ENCODE measurements at regions not wholly inside any gene's neighbourhood (a gene's known extent, or its start where the extent isn't known, plus 50 kb on each side); places are given as distances from the start of the nearest gene placed in this dataset.

GRCh38 chr2:19786408-19787058 is 115.2 kb downstream of the TTC32 start:
- peaks cover 13% of the 10 kb centered on the region for H3K27me3 Mint-ChIP-seq (ENCODE audit: unreplicated experiment)
- no peaks in the 10 kb centered on the region for H3K36me3 Mint-ChIP-seq (ENCODE audit: low read depth, unreplicated experiment)
- no peaks in the 10 kb centered on the region for H3K9me3 Mint-ChIP-seq (ENCODE audit: unreplicated experiment)
- H3K27ac Mint-ChIP-seq (ENCODE audit: unreplicated experiment), result no peak overlapping the region
- TF ChIP-seq, protein P1, sequence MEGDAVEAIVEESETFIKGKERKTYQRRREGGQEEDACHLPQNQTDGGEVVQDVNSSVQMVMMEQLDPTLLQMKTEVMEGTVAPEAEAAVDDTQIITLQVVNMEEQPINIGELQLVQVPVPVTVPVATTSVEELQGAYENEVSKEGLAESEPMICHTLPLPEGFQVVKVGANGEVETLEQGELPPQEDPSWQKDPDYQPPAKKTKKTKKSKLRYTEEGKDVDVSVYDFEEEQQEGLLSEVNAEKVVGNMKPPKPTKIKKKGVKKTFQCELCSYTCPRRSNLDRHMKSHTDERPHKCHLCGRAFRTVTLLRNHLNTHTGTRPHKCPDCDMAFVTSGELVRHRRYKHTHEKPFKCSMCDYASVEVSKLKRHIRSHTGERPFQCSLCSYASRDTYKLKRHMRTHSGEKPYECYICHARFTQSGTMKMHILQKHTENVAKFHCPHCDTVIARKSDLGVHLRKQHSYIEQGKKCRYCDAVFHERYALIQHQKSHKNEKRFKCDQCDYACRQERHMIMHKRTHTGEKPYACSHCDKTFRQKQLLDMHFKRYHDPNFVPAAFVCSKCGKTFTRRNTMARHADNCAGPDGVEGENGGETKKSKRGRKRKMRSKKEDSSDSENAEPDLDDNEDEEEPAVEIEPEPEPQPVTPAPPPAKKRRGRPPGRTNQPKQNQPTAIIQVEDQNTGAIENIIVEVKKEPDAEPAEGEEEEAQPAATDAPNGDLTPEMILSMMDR (IDR thresholded peaks at IDR 0.05; ENCODE audit: unreplicated experiment), result no peak
- DNase-seq (ENCODE audit: low spot score), result no peak
- peaks cover 11% of the 10 kb centered on the region for H3K4me1 Mint-ChIP-seq (ENCODE audit: unreplicated experiment)
- H3K4me3 Mint-ChIP-seq (ENCODE audit: unreplicated experiment), result no peak overlapping the region

DNA sequence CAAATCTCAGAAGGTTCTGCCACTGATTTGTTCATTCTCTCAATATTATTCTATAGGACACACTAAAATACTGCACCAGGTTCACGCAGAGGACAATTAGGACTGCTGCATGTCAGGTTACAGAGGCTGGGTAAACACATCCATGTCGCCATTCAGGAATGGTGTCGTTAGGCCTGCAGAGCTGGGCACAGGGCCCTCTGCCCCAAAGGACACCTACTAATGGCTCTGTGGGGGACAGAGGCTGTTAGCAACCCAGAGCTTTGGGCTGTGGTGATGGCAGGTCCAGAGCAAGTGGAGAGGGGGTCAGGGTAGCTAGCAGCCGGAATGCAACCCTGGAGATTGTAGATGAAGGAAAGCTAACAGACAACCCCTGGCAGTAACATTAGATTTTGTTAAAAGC is 115.9 kb downstream of the TTC32 start:
- Mint-ChIP-seq H3K27me3 (ENCODE audit: unreplicated experiment) (peaks cover 13% of the 10 kb centered on the region), H3K36me3 (ENCODE audit: low read depth, unreplicated experiment) (no peaks in the 10 kb centered on the region), H3K4me3 (ENCODE audit: unreplicated experiment) (no peak overlapping the region), H3K9me3 (ENCODE audit: unreplicated experiment) (no peaks in the 10 kb centered on the region), H3K27ac (ENCODE audit: unreplicated experiment) (no peak overlapping the region), H3K4me1 (ENCODE audit: unreplicated experiment) (peaks cover 11% of the 10 kb centered on the region)
- no peak for DNase-seq (ENCODE audit: low spot score)
- TF ChIP-seq, protein P1 (IDR thresholded peaks at IDR 0.05; ENCODE audit: unreplicated experiment), result no peak

DNA sequence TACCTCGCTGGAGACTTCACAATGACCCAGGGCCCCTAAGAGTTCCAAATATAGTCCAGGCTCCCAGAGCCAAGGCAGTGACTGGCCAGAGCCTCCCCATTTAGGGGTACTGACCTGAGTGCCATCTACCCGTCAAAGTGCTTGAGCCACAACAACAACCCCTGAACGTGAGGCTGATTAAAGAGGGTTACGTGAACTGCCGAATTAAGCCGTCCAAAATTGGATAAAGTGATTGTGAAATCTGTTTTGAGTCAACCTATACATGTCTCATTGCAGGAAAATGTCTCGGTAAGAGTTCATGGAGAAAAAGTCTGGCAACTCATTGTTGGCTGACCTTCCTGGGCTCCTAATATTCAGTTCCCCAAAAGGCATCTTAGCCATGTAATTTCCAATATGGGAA is 116.3 kb downstream of the TTC32 start:
- Mint-ChIP-seq H3K9me3 (ENCODE audit: unreplicated experiment) (no peaks in the 10 kb centered on the region), H3K27ac (ENCODE audit: unreplicated experiment) (no peak overlapping the region)

DNA sequence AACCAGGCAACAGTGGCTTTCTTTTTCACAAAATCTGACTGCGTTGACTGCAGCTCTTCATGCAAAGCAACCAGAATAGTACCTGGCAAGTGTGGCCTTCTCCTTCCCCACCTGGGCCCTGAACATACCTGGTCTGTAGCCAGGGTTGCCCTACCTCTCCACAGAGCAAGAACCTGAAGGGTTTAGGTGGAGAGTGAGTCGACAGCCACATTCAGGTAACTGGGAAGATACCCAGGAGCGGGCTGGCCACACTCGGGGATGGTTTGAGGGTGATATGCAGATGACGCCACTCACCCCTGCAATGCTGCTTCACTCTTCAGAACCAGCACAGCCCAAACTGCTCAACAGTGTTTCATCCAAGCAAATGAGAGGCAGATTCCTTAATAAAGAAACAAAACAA is 117.3 kb downstream of the TTC32 start:
- Mint-ChIP-seq H3K27ac (ENCODE audit: unreplicated experiment) (no peak overlapping the region), H3K4me3 (ENCODE audit: unreplicated experiment) (no peak overlapping the region), H3K27me3 (ENCODE audit: unreplicated experiment) (peaks cover 9% of the 10 kb centered on the region), H3K4me1 (ENCODE audit: unreplicated experiment) (peaks cover 11% of the 10 kb centered on the region), H3K36me3 (ENCODE audit: low read depth, unreplicated experiment) (no peaks in the 10 kb centered on the region), H3K9me3 (ENCODE audit: unreplicated experiment) (no peaks in the 10 kb centered on the region)
- DNase-seq (ENCODE audit: low spot score), result no peak
- TF ChIP-seq, protein P1 (IDR thresholded peaks at IDR 0.05; ENCODE audit: unreplicated experiment), result no peak

More for the DNA sequence above, 116.3 kb downstream of the TTC32 start:
- TF ChIP-seq, protein P1 (IDR thresholded peaks at IDR 0.05; ENCODE audit: unreplicated experiment), result no peak
- Mint-ChIP-seq H3K27me3 (ENCODE audit: unreplicated experiment) (peaks cover 10% of the 10 kb centered on the region), H3K4me3 (ENCODE audit: unreplicated experiment) (no peak overlapping the region), H3K4me1 (ENCODE audit: unreplicated experiment) (peaks cover 11% of the 10 kb centered on the region), H3K36me3 (ENCODE audit: low read depth, unreplicated experiment) (no peaks in the 10 kb centered on the region)
- DNase-seq (ENCODE audit: low spot score), result no peak

DNA sequence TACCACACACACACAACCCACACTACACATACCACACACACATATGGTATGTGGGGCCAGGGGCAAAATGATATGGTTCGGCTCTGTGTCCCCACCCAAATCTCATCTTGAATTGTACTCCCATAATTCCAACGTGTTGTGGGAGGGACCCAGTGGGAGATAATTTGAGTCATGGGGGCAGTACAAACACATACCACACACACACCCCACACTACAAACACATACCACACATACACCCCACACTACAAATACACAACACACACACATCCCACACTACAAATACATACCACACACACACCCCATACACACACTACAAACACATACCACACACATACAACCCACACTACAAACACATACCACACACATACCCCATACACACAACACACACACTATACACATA is 117.8 kb downstream of the TTC32 start:
- H3K4me1 Mint-ChIP-seq (ENCODE audit: unreplicated experiment), result peaks cover 11% of the 10 kb centered on the region
- no peak overlapping the region for H3K4me3 Mint-ChIP-seq (ENCODE audit: unreplicated experiment)
- H3K9me3 Mint-ChIP-seq (ENCODE audit: unreplicated experiment), result no peaks in the 10 kb centered on the region
- H3K27me3 Mint-ChIP-seq (ENCODE audit: unreplicated experiment), result peaks cover 7% of the 10 kb centered on the region
- DNase-seq (ENCODE audit: low spot score), result no peak
- TF ChIP-seq, protein P1 (IDR thresholded peaks at IDR 0.05; ENCODE audit: unreplicated experiment), result no peak
- no peak overlapping the region for H3K27ac Mint-ChIP-seq (ENCODE audit: unreplicated experiment)
- H3K36me3 Mint-ChIP-seq (ENCODE audit: low read depth, unreplicated experiment), result no peaks in the 10 kb centered on the region
